Erythroblast (primary cell): ENCODE measurements at regions not wholly inside any gene's neighbourhood (a gene's known extent, or its start where the extent isn't known, plus 50 kb on each side); places are given as distances from the start of the nearest gene placed in this dataset.

Source experiments
- DNase-seq, 2 experiments: peaks; one replicate each; lab custom pipeline; 2025; lab: John Stamatoyannopoulos, UW
- GATA1 ChIP-seq: IDR thresholded peaks from 2 replicates; pipeline ENCODE4 v1.6.1; 2011; ENCODE audit warnings: low read depth, mild to moderate bottlenecking, control low read depth, low read length, moderate library complexity
- POLR2A ChIP-seq: IDR thresholded peaks from 2 replicates; pipeline ENCODE4 v1.6.1; 2011; ENCODE audit warnings: mild to moderate bottlenecking, low read length

- no peak for DNase-seq
- TF ChIP-seq GATA1 (no peak), POLR2A (no peak)
Observed at GRCh38 chr17:5870231-5870953, 199.8 kb upstream of the WSCD1 start.

- DNase-seq: no peak
- TF ChIP-seq GATA1: no peak
- TF ChIP-seq POLR2A: no peak
Observed at GRCh38 chr17:5871666-5872065, 198.5 kb upstream of the WSCD1 start.

DNA sequence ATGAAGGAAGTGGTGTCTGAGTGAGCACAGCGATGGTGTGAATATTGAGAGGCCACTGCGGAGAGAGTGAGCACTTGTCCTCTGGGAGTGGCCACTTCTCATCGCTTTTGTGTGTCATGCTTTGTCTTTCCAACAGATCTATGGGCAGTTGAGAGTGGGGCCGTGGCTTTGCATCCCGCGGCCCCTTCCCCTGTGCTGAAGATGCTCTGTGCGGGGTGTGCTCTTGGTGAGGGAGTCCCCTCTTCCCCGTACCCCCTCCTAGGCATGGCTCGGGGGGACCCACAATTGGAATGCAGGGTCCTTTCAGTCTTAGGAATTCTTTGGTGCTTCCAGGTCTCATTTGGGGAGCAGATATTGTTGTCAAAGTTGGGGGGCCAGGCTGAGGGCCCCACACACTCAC is 197.3 kb upstream of the WSCD1 start:
- DNase-seq: no peak
- TF ChIP-seq POLR2A (no peak), GATA1 (no peak)

DNA sequence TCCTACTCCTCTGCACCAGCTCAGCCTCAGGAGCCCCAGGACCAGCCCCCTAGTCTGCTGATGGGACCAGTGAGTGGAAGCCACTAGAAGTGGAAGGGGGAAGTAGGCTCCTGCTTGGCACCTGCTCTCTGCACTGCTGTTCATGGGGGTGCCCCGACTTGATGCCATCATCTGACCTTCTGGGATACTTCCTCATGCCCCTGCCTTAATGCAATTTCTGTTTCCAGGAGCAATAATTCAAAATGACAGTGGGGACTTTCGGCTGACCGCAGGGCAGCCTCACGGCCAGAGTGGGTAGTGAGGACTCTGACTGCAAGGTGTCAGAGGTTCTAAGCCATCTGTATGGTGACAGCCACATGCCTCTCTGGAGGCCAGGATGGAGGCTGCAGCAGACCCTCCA is 196.4 kb upstream of the WSCD1 start:
- no peak for DNase-seq
- TF ChIP-seq GATA1 (no peak), POLR2A (no peak)

DNA sequence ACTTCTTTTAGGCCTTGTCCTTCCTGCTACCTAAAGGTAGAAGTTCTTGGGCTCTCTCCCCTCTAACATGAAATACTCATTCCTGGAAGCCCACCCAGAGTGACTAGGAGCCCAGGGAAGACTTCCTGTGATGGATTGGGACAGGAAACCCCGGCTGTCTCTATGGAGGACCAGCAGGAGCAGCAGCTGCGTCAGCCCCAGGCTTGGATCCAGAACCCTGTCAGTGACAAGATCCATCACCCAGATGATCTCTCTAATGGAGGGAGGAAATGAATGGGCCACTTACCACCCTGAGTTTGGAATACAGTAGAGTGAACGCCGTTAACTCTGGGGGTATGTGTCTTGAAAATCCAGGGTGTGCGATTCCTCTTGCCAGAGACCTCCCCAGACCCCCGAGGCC is 195.7 kb upstream of the WSCD1 start:
- TF ChIP-seq POLR2A: no peak
- TF ChIP-seq GATA1: no peak
- DNase-seq: no peak

- no peak for DNase-seq
Observed at GRCh38 chr17:5877366-5877765, 192.8 kb upstream of the WSCD1 start.

DNA sequence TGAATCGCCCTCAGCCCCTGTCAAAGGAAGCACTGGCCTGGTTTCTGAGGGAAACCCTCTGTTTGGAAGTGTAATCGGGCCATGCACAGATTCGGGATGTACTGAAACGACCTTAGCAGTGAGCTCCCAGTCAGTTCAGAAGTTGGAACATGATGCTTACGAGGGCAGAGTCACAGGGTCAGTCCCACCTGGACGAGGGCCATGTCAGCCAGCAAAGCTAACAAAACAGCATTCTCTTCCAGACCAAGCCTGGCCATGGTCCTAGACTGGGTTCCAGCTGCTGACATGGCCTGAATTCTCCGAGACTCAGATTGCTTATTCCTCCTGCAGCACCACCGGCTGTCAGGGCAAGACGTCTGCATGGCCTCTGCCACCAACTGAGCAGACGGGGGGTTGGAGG is 192.2 kb upstream of the WSCD1 start:
- TF ChIP-seq POLR2A: no peak
- no peak for TF ChIP-seq GATA1
- DNase-seq: no peak

More at GRCh38 chr17:5877366-5877765, 192.8 kb upstream of the WSCD1 start:
- TF ChIP-seq POLR2A: no peak
- TF ChIP-seq GATA1: no peak

DNA sequence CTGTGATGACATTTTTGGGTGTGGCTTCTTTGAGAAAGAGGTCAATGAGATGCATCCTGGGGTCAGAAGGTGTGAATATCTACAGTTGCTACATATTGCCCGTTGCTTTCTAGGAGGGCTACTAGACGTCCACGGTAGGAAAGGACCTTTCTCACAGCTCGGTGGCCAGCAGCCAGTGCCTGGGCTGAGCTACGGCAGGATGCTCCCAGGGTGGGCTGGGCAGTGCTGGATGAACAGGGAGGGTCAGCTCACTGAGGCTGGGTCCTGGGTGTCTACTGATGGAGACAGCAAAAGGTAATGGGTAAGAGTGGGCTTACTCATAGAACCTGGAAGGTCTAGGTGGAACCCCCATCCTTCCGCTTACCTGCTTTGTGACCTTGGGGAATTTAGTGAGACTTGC is 188.3 kb upstream of the WSCD1 start:
- TF ChIP-seq GATA1: no peak
- no peak for TF ChIP-seq POLR2A

DNA sequence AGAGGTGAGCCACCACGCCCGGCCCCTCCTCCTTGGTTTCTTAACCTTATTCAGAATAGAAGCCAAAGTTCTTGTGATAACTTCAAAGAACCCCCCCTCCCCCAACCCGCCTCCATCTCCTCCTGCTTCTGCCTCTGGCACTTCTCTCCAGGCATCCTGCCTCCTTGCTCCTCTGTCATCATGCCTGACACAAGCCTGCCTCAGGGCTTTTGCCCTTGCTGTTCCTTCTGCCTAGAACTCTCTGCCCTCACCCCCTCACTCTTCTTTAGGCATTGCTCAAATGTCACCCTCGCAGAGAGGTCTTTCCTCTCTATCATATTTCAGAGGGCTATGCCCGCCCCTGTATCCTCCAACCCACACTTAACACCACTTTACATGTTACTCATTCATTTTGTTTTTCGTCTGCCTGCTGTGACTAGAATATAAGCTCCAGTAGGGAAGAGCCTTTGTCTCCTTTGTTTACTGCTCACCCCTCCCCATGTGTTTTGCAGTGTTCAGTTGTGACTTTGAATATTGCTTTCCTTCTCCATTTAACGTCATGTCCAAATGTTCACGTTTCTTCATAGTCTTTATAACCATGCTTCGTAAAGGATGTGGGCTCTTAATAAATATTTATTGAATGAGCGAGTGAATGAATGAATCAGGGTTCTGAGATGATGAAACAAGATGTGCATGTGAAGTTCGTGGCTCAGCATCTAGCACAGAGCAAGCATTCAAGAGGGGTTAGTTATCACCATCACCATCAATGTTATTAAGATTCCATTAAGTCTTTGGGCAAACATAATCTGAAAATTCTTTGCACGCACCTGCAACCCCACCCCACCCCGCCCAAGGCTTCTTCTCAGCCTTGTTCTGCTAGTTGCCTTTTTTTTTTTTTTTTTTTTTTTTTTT is 186.2 kb upstream of the WSCD1 start:
- no peak for DNase-seq
- TF ChIP-seq GATA1 (no peak), POLR2A (no peak)

More for the DNA sequence above, 188.3 kb upstream of the WSCD1 start:
- DNase-seq: no peak

GRCh38 chr17:5885336-5885735 is 184.8 kb upstream of the WSCD1 start:
- no peak for DNase-seq
- TF ChIP-seq GATA1 (no peak), POLR2A (no peak)

GRCh38 chr17:5888811-5889210 is 181.4 kb upstream of the WSCD1 start:
- no peak for DNase-seq
- TF ChIP-seq POLR2A (no peak), GATA1 (no peak)

GRCh38 chr17:5892921-5893675 is 177.1 kb upstream of the WSCD1 start:
- DNase-seq: no peak
- TF ChIP-seq GATA1: no peak

DNA sequence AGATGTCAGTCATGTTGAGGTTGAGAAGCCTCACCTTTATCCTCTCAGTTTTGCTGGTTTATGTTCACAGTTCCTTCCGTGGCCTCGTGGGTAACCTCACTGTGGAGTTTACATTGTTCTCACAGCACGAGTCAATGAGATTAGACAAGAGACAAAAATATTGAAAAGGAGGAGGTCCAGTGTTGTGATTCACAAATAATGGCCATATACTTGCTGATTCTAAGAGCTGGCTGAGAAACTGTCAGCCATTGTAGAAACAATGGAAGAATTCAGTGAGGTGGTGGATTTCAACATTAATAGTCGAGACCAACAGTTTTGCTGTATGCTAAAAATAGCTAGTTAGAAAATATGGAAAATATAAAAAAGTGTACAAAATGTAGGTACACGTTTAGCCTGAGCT is 176.4 kb upstream of the WSCD1 start:
- TF ChIP-seq GATA1: no peak
- TF ChIP-seq POLR2A: no peak
- DNase-seq: no peak

DNA sequence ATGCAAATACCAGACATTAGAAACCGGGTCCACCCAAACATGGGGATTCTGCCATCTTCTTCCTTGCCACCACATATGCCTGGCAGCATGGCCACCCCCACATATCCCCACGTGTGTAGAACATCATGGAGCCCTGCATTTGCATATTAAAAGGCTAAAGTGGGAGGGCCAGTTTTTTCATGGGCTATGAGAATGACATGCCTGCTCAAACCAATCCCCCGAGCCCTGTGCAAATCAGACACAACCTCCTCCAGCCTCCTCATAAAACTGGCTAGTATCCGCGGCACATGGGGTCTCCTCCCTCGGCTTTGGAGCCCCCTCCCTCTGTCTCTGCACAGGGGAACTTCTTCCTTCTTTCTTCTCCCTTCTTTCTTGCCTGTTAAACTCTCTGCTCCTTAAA is 174.9 kb upstream of the WSCD1 start:
- DNase-seq: no peak
- no peak for TF ChIP-seq GATA1
- no peak for TF ChIP-seq POLR2A
